ENCODE measurements at regions not wholly inside any gene's neighbourhood (a gene's known extent, or its start where the extent isn't known, plus 50 kb on each side); places are given as distances from the start of the nearest gene placed in this dataset.

- no peak for TF ChIP-seq POLR2A (IDR thresholded peaks at IDR 0.05; ENCODE audit: low read length)
- no peak for TF ChIP-seq GATA1 (IDR thresholded peaks at IDR 0.05; ENCODE audit: low read depth, low read length)
Observed at GRCh38 chr5:91824406-91824805, 441.3 kb upstream of the ARRDC3 start.
